Skeletal muscle satellite cell (primary cell): ENCODE measurements at regions not wholly inside any gene's neighbourhood (a gene's known extent, or its start where the extent isn't known, plus 50 kb on each side); places are given as distances from the start of the nearest gene placed in this dataset.
"Not testable (repeated sequence)": the region's sequence is repeated elsewhere in the genome, so short reads cannot be mapped to it uniquely, and the experiment has no call there.

ENCODE experiments used
- H3K27me3 ChIP-seq: 2 replicates; pipeline ENCODE4 v1.7.0; 2013; ENCODE audit warnings: low read length; ENCODE audit not compliant: control insufficient read depth, insufficient read depth
- H3K36me3 ChIP-seq: 2 replicates; pipeline ENCODE4 v1.7.0; 2013; ENCODE audit warnings: mild to moderate bottlenecking, control low read depth, low read length; ENCODE audit not compliant: insufficient read depth
- H3K4me1 ChIP-seq: 2 replicates; pipeline ENCODE4 v1.7.0; 2013; ENCODE audit warnings: low read length; ENCODE audit not compliant: control insufficient read depth, insufficient read depth
- H3K4me2 ChIP-seq: 2 replicates; pipeline ENCODE4 v1.7.0; 2013; ENCODE audit warnings: mild to moderate bottlenecking, low read length
- H3K4me3 ChIP-seq: 2 replicates; pipeline ENCODE4 v1.7.0; 2013; ENCODE audit warnings: low read length
- H3K9ac ChIP-seq: 2 replicates; pipeline ENCODE4 v1.7.0; 2013; ENCODE audit warnings: mild to moderate bottlenecking, low read depth, low read length, moderate library complexity
- H3K9me3 ChIP-seq: replicated peaks from 2 replicates; pipeline ENCODE4 v1.7.0; 2013; ENCODE audit warnings: mild to moderate bottlenecking, control low read depth, low read length

DNA sequence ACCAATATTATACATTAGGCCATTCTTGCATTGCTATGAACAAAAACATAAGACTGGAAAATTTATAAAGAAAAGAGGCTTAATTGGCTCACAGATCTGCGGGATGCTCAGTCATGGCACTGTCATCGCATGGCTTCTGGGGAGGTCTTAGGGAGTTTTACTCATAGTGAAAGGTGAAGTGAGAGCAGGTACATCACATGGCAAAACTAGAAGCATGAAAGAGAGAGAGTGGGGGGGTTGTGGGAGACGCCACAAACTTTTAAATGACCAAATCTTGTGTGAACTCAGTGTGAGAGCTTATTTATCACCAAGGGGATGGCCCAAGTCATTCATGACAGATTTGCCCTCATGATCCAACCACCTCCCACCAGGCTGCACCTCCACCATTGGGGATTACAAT lies 398.3 kb upstream of the EDIL3 start:
- no peak overlapping the region for H3K4me2 ChIP-seq
- H3K36me3 ChIP-seq: no peaks in the 10 kb centered on the region
- no peak overlapping the region for H3K9ac ChIP-seq
- H3K4me1 ChIP-seq: no peaks in the 10 kb centered on the region
- H3K9me3 ChIP-seq: no peaks in the 10 kb centered on the region
- no peaks in the 10 kb centered on the region for H3K27me3 ChIP-seq
- no peak overlapping the region for H3K4me3 ChIP-seq

GRCh38 chr5:84779186-84779585 lies 394.5 kb upstream of the EDIL3 start:
- no peaks in the 10 kb centered on the region for H3K4me1 ChIP-seq
- no peak overlapping the region for H3K4me3 ChIP-seq
- H3K9ac ChIP-seq: no peak overlapping the region
- H3K9me3 ChIP-seq: no peaks in the 10 kb centered on the region
- H3K4me2 ChIP-seq: no peak overlapping the region
- no peaks in the 10 kb centered on the region for H3K27me3 ChIP-seq
- H3K36me3 ChIP-seq: no peaks in the 10 kb centered on the region

DNA sequence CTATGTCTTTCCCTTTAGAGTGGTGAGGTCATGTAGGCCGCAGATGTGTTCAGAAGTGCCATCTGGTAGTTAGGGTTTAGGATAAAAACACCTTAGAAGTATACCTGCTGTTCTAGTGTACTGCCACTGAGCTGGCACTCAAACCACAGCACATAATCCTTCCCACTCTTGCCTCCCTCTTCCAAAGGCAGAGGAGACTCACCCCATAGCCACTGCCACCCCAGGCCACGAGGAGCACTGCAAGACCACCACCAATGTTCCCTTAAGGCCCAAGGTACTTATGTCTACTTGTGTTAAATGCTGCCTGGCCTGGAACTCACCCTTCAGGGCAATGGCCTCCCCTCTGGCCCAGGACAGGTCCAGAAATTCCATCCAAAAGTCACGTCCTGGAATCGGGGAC lies 379.5 kb upstream of the EDIL3 start:
- H3K9ac ChIP-seq: no peak overlapping the region
- no peak overlapping the region for H3K4me3 ChIP-seq
- no peak overlapping the region for H3K4me2 ChIP-seq
- H3K27me3 ChIP-seq: no peaks in the 10 kb centered on the region
- no peaks in the 10 kb centered on the region for H3K36me3 ChIP-seq
- no peaks in the 10 kb centered on the region for H3K9me3 ChIP-seq
- no peaks in the 10 kb centered on the region for H3K4me1 ChIP-seq

GRCh38 chr5:84758008-84758407 lies 373.3 kb upstream of the EDIL3 start:
- Histone ChIP-seq H3K27me3 (no peaks in the 10 kb centered on the region), H3K4me1 (no peaks in the 10 kb centered on the region)

DNA sequence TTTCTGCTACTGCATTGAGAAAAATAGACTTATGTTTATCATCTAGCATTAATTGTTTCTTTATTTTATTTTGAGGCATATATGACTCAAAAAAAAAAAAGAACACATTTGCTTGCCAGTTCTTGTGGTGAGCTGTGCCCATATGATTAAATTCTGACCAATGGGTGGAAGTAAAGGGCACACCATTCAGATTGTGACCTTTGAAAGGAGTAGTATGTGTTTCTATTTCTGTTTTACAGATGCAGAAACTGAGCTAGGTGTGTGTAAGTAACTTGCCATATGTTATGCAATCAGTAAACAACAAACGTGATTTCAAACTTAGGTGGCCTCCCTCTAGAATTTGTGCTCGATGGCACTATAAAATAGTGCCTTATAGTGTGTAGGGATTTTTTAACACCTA lies 368.1 kb upstream of the EDIL3 start:
- Histone ChIP-seq H3K4me3 (no peak overlapping the region), H3K36me3 (no peaks in the 10 kb centered on the region)

More at GRCh38 chr5:84758008-84758407, 373.3 kb upstream of the EDIL3 start:
- Histone ChIP-seq H3K4me3 (no peak overlapping the region), H3K4me2 (no peak overlapping the region), H3K36me3 (no peaks in the 10 kb centered on the region), H3K9me3 (no peaks in the 10 kb centered on the region), H3K9ac (no peak overlapping the region)

DNA sequence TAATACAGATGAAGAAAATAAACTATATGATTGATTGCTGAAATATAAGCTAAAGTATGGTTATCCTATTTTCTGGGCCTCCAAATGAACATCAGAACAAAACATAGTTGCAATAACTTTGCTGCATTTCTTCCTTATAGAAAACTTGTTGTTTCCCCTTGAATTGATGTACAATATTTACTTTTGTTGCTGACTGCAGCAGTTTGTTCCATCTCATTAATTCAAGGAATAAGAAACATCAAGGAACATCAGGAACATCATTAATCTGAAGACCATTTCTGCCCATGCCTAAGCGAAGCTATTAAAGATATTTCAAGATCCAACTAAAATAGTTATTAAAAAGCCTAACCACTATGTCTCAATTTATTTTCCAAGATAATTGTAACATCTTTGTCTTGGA lies 363.6 kb upstream of the EDIL3 start:
- Histone ChIP-seq H3K9ac (no peak overlapping the region), H3K4me1 (no peaks in the 10 kb centered on the region), H3K9me3 (no peaks in the 10 kb centered on the region), H3K4me3 (no peak overlapping the region), H3K27me3 (no peaks in the 10 kb centered on the region), H3K36me3 (no peaks in the 10 kb centered on the region), H3K4me2 (no peak overlapping the region)

More for the DNA sequence above, 368.1 kb upstream of the EDIL3 start:
- no peaks in the 10 kb centered on the region for H3K4me1 ChIP-seq
- no peak overlapping the region for H3K9ac ChIP-seq
- no peaks in the 10 kb centered on the region for H3K9me3 ChIP-seq
- no peak overlapping the region for H3K4me2 ChIP-seq
- H3K27me3 ChIP-seq: no peaks in the 10 kb centered on the region

DNA sequence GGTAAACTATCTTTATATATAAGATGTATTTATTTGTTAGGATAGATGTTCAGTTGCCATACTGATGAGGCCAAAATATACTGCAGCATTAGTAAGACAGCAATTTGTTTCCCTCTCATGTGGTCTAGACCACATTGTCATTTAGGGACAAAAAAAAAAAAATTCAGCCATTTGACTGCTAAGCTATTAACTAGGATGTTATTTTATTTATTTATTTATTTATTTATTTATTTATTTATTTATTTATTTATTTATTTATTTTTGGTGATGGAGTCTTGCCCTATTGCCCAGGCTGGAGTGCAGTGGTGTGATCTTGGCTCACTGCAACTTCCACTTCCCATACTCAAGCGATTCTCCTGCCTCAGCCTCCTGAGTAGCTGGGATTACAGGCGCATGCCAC lies 361.6 kb upstream of the EDIL3 start:
- not testable (repeated sequence) for H3K4me1 ChIP-seq, H3K9me3 ChIP-seq, H3K4me2 ChIP-seq, H3K27me3 ChIP-seq, H3K9ac ChIP-seq, H3K36me3 ChIP-seq, H3K4me3 ChIP-seq

DNA sequence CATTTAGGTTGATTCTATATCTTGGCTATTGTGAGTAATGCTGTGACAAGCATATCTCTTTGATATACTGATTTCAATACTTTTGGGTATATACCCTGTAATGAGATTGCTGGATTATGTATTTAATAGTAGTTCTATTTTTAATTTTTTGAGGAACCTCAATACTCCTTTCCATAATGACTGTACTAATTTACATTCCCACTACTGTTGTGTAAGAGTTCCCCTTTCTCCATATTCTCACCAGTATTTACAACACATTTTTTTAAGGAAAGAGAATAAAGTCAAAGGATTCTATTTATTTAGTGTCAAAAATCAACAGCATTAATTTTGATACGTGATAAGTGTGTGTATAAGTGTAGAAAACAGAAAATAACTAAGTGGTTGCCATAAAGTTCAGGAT lies 356.4 kb upstream of the EDIL3 start:
- H3K9me3 ChIP-seq: no peaks in the 10 kb centered on the region
- no peaks in the 10 kb centered on the region for H3K36me3 ChIP-seq
- H3K4me1 ChIP-seq: no peaks in the 10 kb centered on the region
- H3K9ac ChIP-seq: no peak overlapping the region
- no peaks in the 10 kb centered on the region for H3K27me3 ChIP-seq
- no peak overlapping the region for H3K4me3 ChIP-seq
- H3K4me2 ChIP-seq: no peak overlapping the region

DNA sequence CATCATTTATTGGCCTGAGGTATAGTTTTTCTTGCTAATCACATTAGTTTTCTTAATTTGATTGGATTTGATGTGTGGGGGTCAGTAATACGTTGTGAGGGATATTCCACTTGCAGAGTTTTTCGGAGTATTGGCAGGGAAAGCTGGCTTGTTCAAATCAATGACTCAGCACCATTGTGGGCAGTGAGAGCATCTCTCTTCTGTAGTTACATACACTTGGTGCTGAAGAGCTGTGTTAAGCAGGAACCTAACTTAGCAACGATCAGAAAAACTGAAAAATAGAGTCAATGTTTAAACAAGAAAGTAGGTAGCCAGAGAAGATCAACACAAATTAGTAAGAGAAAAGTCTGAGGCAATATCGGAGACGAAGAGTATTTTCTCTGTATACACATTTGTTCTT lies 344.6 kb upstream of the EDIL3 start:
- no peaks in the 10 kb centered on the region for H3K9me3 ChIP-seq
- H3K36me3 ChIP-seq: no peaks in the 10 kb centered on the region
- H3K9ac ChIP-seq: no peak overlapping the region
- H3K4me2 ChIP-seq: no peak overlapping the region
- no peaks in the 10 kb centered on the region for H3K27me3 ChIP-seq
- H3K4me1 ChIP-seq: peaks cover 8% of the 10 kb centered on the region
- no peak overlapping the region for H3K4me3 ChIP-seq

DNA sequence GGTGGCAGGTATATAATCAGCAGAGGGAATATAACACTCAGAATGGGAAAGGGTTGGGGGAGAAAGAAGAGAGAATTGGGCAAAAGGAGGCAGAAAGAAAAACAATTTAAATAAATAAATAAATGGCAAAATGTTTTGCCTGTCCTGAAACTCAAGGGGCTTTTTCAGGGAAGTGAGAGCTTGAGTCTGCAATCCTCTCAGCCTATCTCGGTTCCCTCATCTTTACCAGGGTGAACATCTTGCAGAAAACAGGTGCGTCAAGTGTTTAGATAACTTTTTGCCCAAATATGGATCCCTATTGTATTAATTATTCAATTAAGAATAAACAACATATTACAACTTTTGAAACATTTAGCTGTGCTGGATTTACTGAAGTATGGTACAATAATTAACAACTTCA lies 343.0 kb upstream of the EDIL3 start:
- Histone ChIP-seq H3K4me2 (no peak overlapping the region), H3K9ac (no peak overlapping the region), H3K36me3 (no peaks in the 10 kb centered on the region), H3K27me3 (no peaks in the 10 kb centered on the region), H3K9me3 (no peaks in the 10 kb centered on the region), H3K4me3 (no peak overlapping the region), H3K4me1 (peaks cover 9% of the 10 kb centered on the region)

- no peak overlapping the region for H3K9ac ChIP-seq
Measured at GRCh38 chr5:84725946-84726570, 341.4 kb upstream of the EDIL3 start.

DNA sequence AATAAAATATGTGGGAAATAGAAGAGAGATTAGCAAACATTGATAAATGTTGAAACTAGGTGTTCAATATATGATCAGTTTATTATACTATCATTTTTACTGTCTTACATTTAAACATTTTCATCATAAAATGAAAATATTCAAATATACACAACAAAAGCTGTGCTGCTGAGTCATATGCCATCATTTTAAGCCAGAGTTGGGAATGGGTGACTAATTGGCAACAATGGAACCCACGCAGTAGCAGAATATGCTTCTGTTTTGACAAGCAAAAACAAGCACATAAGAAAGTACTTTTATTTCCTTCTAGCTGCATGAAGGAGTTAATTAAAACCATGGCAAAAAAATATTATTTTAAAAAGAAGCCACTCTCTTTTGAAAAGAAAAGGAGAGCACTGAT lies 340.0 kb upstream of the EDIL3 start:
- no peaks in the 10 kb centered on the region for H3K36me3 ChIP-seq
- H3K27me3 ChIP-seq: no peaks in the 10 kb centered on the region
- H3K4me2 ChIP-seq: peak overlapping the region; percentile 4
- H3K4me3 ChIP-seq: no peak overlapping the region
- no peak overlapping the region for H3K9ac ChIP-seq
- peaks cover 9% of the 10 kb centered on the region for H3K4me1 ChIP-seq
- H3K9me3 ChIP-seq: no peaks in the 10 kb centered on the region

More at GRCh38 chr5:84725946-84726570, 341.4 kb upstream of the EDIL3 start:
- Histone ChIP-seq H3K36me3 (no peaks in the 10 kb centered on the region), H3K9me3 (no peaks in the 10 kb centered on the region), H3K27me3 (no peaks in the 10 kb centered on the region), H3K4me3 (no peak overlapping the region), H3K4me2 (no peak overlapping the region), H3K4me1 (peaks cover 9% of the 10 kb centered on the region)
